ENCODE measurements at regions not wholly inside any gene's neighbourhood (a gene's known extent, or its start where the extent isn't known, plus 50 kb on each side); places are given as distances from the start of the nearest gene placed in this dataset.
A peak's percentile ranks its signal among the peaks of the same experiment; 100 is the strongest.

GRCh38 chrX:39866229-39866628 is 231.5 kb downstream of the BCOR start:
- Histone ChIP-seq H3K79me2 (ENCODE audit: insufficient read depth, low read length) (no peaks in the 10 kb centered on the region), H3K18ac (ENCODE audit: insufficient read length, low read depth, low read length) (no peak overlapping the region), H3K27me3 (ENCODE audit: insufficient read depth, low read length) (no peaks in the 10 kb centered on the region), H4K91ac (ENCODE audit: insufficient read length, low read depth, low read length) (no peak overlapping the region), H3K23ac (ENCODE audit: insufficient read length, low read depth, low read length) (no peak overlapping the region), H2BK120ac (ENCODE audit: low read depth, low read length, poor library complexity, severe bottlenecking) (no peak overlapping the region), H2AK5ac (ENCODE audit: insufficient read length, low read length) (no peak overlapping the region), H3K23me2 (ENCODE audit: insufficient read length, low read depth, low read length, poor library complexity, severe bottlenecking) (no peaks in the 10 kb centered on the region), H2AFZ (ENCODE audit: low read length) (no peak overlapping the region), H4K8ac (replicated peaks; ENCODE audit: insufficient read length, low read depth, low read length) (no peak overlapping the region), H3K27ac (ENCODE audit: insufficient read length, low read depth, low read length) (no peak overlapping the region), H2BK12ac (ENCODE audit: insufficient read length, low read depth, low read length) (no peak overlapping the region), H3K14ac (ENCODE audit: insufficient read depth, low read length) (no peak overlapping the region; the same call in 1 of the 2 replicates), H3K4ac (ENCODE audit: low read depth, low read length) (no peak overlapping the region), H3K9me3 (ENCODE audit: control insufficient read depth, low read depth, low read length) (no peaks in the 10 kb centered on the region), H2BK5ac (ENCODE audit: insufficient read length, low read length) (no peak overlapping the region), H3K9ac (ENCODE audit: extremely low read depth, insufficient read length, low read length) (no peak overlapping the region), H4K5ac (ENCODE audit: insufficient read length, low read depth, low read length) (no peak overlapping the region), H2BK20ac (ENCODE audit: low read depth, low read length, poor library complexity, severe bottlenecking) (no peak overlapping the region), H3K4me1 (ENCODE audit: insufficient read depth, low read length) (peaks cover 13% of the 10 kb centered on the region; the same call in 1 of the 2 replicates), H3T11ph (ENCODE audit: low read length) (no peak overlapping the region), H4K20me1 (ENCODE audit: control insufficient read depth, insufficient read depth, insufficient read length) (no peaks in the 10 kb centered on the region), H2BK15ac (ENCODE audit: low read depth, low read length) (no peak overlapping the region), H3K79me1 (ENCODE audit: insufficient read depth, low read depth, low read length, poor library complexity, severe bottlenecking) (no peaks in the 10 kb centered on the region), H3K56ac (ENCODE audit: insufficient read length, low read depth, low read length) (no peak overlapping the region), H3K4me2 (ENCODE audit: insufficient read depth, insufficient read length, low read length) (no peak overlapping the region)
- no CpG with 5 or more reads among the region's 4 CpGs for WGBS (ENCODE audit: extremely low coverage, insufficient read length, low lambda C conversion rate)
- Mint-ChIP-seq H3K9me3 (peaks cover 65 to 78% of the 10 kb centered on the region in 2 experiments), H3K27ac (no peak overlapping the region; a peak in 1 of 7 replicates), H3K27me3 (ENCODE audit: low read depth) (peaks cover 14% of the 10 kb centered on the region), H3K4me3 (no peak overlapping the region), H3K36me3 (ENCODE audit: insufficient read depth in 1 of 3, low read depth in 3 of 3) (peaks cover 0 to 9% (median 6%) of the 10 kb centered on the region in 3 experiments; a peak in 6 of 7 replicates), H3K4me1 (peaks cover 13 to 24% of the 10 kb centered on the region in 2 experiments)
- DNase-seq: peak; percentile 39
- TF ChIP-seq CTCF (conservative IDR thresholded peaks at IDR 0.05): no peak

Measured in H9 (cell line).